Lung (tissue), 11 donors: ENCODE measurements at regions not wholly inside any gene's neighbourhood (a gene's known extent, or its start where the extent isn't known, plus 50 kb on each side); places are given as distances from the start of the nearest gene placed in this dataset.

ENCODE experiments used
- ATAC-seq: fragments of 200-7000 bp; cut with Tn5 transposase; one replicate; pipeline ENCODE4 v1.9.1; 2020; ENCODE audit warnings: moderate number of reproducible peaks; ENCODE audit not compliant: insufficient read depth, low FRiP score
- DNase-seq, 3 donors: peaks; one replicate each; pipeline ENCODE4 v3.0.0-alpha.2; 2013 to 2017
- H3K27ac ChIP-seq, 2 donors: one replicate each; pipeline ENCODE4 v1.5.1; 2013; ENCODE audit warnings: mild to moderate bottlenecking in 2 of 2, moderate library complexity in 2 of 2, control low read depth in 1 of 2, inconsistent platforms in 1 of 2, low read depth in 1 of 2, low read length in 1 of 2
- H3K27me3 ChIP-seq, 3 donors: one replicate each; pipeline ENCODE4 v1.5.1; 2013; ENCODE audit warnings: low read length in 2 of 3; ENCODE audit not compliant: control insufficient read depth in 3 of 3, insufficient read depth in 3 of 3
- H3K36me3 ChIP-seq, 4 donors: one replicate each; pipeline ENCODE4 v1.5.1; 2013; ENCODE audit warnings: low read length in 4 of 4, mild to moderate bottlenecking in 1 of 4, moderate library complexity in 1 of 4; ENCODE audit not compliant: control insufficient read depth in 4 of 4, insufficient read depth in 4 of 4
- H3K4me1 ChIP-seq, 5 donors: one replicate each; pipeline ENCODE4 v1.5.1; 2013; ENCODE audit warnings: low read length in 5 of 5, mild to moderate bottlenecking in 2 of 5, moderate library complexity in 1 of 5; ENCODE audit not compliant: control insufficient read depth in 5 of 5, insufficient read depth in 5 of 5
- H3K4me3 ChIP-seq: one replicate; pipeline ENCODE4 v1.5.1; 2013; ENCODE audit warnings: mild to moderate bottlenecking, control low read depth, moderate library complexity
- H3K9ac ChIP-seq, 2 donors: one replicate each; pipeline ENCODE4 v1.5.1; 2013; ENCODE audit warnings: low read length in 2 of 2, control low read depth in 1 of 2; ENCODE audit not compliant: insufficient read depth in 1 of 2
- H3K9me3 ChIP-seq, 4 donors: one replicate each; pipeline ENCODE4 v1.5.1; 2013; ENCODE audit warnings: low read length in 3 of 4, mild to moderate bottlenecking in 1 of 4, moderate library complexity in 1 of 4; ENCODE audit not compliant: control insufficient read depth in 4 of 4, insufficient read depth in 3 of 4
- WGBS, 2 donors: extraction: QIAGEN DNeasy Blood & Tissue Kit; methylation state at CpG; one replicate each; pipeline ENCODE4 v1.1.7; 2013; 5-methylcytosine and 5-hydroxymethylcytosine counted together
- TF ChIP-seq, protein P1 (sequence below): IDR thresholded peaks from 2 replicates; pipeline ENCODE4 v1.5.1; 2012; ENCODE audit warnings: mild to moderate bottlenecking; ENCODE audit errors: control extremely low read depth, extremely low read depth
- donor health status: control.
- donor health status: control.
- donor health status: Bipolar disorder and iron deficiency.
- donor health status: healthy.
- donor health status: DM: yes; HTN: yes; CAD: no.

DNA sequence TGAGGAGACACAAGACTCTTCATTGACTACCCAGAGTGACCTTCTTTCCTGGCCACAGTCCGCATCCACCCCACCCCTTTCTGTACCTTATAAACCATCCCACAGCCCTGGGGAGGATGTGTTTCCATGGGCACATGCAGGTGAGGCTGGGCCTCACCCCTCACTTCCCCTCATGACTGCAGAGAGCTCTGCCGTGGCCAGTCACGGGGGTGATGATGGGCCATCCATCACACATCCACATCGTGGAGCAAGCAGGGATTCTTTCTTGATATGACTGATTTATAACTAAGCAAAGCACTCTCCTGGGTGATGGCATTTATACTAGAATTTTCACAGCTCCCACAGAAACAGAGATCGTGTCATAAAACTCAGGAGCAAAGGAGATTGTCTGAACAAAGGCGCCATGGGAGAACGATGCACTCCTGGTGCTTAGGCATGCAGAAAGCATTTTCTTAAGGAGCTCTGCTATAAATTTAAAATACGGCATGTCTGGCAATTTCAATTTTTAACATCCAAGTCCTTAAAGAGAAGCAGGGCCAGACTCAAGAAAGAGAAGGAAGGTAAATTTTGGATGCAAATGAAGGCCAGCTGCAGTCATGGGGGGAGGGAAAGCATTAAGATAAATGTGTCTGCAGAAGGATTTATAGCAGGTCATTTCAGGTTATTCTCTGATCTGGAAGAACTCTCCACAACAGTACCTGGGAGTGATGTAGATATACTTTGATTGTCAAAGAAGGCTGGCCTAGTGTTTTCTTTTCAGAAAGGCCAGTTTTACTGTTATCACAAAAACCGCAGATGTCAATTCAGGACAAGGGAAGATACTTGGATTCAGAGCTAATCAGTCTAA, 777.0 kb downstream of the C6orf118 start:
- no peak overlapping the region for H3K27ac ChIP-seq
- no peak overlapping the region for H3K9ac ChIP-seq
- no peak overlapping the region for H3K4me3 ChIP-seq
- H3K36me3 ChIP-seq, result no peaks in the 10 kb centered on the region
- no peaks in the 10 kb centered on the region for H3K27me3 ChIP-seq
- H3K4me1 ChIP-seq, result no peaks in the 10 kb centered on the region
- DNase-seq, result no peak
- ATAC-seq, result no peak
- WGBS, 2 donors, result 50 to 69% methylated on average over 9 of the region's 9 CpGs
- TF ChIP-seq, protein P1, sequence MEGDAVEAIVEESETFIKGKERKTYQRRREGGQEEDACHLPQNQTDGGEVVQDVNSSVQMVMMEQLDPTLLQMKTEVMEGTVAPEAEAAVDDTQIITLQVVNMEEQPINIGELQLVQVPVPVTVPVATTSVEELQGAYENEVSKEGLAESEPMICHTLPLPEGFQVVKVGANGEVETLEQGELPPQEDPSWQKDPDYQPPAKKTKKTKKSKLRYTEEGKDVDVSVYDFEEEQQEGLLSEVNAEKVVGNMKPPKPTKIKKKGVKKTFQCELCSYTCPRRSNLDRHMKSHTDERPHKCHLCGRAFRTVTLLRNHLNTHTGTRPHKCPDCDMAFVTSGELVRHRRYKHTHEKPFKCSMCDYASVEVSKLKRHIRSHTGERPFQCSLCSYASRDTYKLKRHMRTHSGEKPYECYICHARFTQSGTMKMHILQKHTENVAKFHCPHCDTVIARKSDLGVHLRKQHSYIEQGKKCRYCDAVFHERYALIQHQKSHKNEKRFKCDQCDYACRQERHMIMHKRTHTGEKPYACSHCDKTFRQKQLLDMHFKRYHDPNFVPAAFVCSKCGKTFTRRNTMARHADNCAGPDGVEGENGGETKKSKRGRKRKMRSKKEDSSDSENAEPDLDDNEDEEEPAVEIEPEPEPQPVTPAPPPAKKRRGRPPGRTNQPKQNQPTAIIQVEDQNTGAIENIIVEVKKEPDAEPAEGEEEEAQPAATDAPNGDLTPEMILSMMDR, result no peak
- H3K9me3 ChIP-seq, result peaks cover 0 to 3% (median 0%) of the 10 kb centered on the region in 4 donors

DNA sequence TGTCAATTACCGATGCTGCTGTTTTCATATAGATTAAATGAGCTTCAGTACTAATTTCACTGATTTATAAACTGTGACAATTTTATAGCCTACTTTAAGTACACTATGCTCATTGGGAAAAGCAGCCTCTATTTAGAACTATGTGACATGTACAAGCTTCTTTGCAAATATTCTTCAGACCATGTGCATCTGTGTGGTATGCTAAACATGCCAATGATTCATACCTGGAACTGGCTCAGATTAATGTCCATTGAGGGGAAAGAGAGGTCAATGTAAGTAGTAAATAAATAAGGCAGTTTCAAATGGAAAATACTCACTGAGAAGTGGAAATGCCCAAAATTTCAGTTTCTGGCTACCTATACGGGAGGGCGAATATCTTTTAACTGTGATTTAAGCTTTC, 777.7 kb downstream of the C6orf118 start:
- no peak overlapping the region for H3K27ac ChIP-seq
- ATAC-seq (no peak), DNase-seq (no peak)
- H3K4me3 ChIP-seq, result no peak overlapping the region
- 88 to 92% methylated on average over 3 of the region's 3 CpGs for WGBS, 2 donors
- no peaks in the 10 kb centered on the region for H3K36me3 ChIP-seq
- TF ChIP-seq, protein P1, result no peak
- peaks cover 0 to 4% (median 2%) of the 10 kb centered on the region in 4 donors for H3K9me3 ChIP-seq
- H3K27me3 ChIP-seq, result no peaks in the 10 kb centered on the region
- H3K9ac ChIP-seq, result no peak overlapping the region
- no peaks in the 10 kb centered on the region for H3K4me1 ChIP-seq

DNA sequence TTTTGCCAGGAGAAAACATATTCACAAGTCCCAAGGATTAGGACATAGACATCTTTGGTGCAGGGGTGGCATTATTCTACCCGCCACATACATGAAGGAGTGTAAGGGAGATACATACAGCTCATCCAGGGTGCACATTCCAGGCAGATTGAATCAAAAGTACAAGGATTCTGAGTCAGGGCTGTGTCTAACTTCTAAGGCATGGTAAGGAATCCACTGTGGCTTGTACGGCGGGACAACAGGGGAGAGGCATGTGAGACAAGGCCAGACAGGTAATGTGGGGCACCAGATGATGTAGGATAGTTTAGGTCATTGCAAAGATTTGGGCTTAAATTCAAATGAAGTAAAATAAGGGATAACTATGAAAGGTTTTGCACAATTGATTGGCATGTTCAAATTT, 780.9 kb downstream of the C6orf118 start:
- ATAC-seq, result no peak
- no peak overlapping the region for H3K9ac ChIP-seq
- DNase-seq, result no peak
- H3K27me3 ChIP-seq, result no peaks in the 10 kb centered on the region
- H3K4me1 ChIP-seq, result no peaks in the 10 kb centered on the region
- no peak overlapping the region for H3K4me3 ChIP-seq
- H3K27ac ChIP-seq, result no peak overlapping the region
- TF ChIP-seq, protein P1, result no peak
- no peaks in the 10 kb centered on the region for H3K36me3 ChIP-seq
- WGBS, 2 donors, result 69 to 84% methylated on average over 3 of the region's 3 CpGs
- H3K9me3 ChIP-seq, result peaks cover 0 to 9% (median 3%) of the 10 kb centered on the region in 4 donors
